ENCODE measurements at regions not wholly inside any gene's neighbourhood (a gene's known extent, or its start where the extent isn't known, plus 50 kb on each side); places are given as distances from the start of the nearest gene placed in this dataset.
"Not testable (repeated sequence)": the region's sequence is repeated elsewhere in the genome, so short reads cannot be mapped to it uniquely, and the experiment has no call there.

- H3K27me3 Mint-ChIP-seq (ENCODE audit: low read depth, poor library complexity) = peaks cover 6% of the 10 kb centered on the region
- H3K9me3 Mint-ChIP-seq = no peaks in the 10 kb centered on the region
- TF ChIP-seq CTCF (IDR thresholded peaks at IDR 0.05) = no peak
- no peak overlapping the region for H3K27ac Mint-ChIP-seq
- no peaks in the 10 kb centered on the region for H3K4me1 Mint-ChIP-seq
- no peak overlapping the region for H3K4me3 Mint-ChIP-seq
- H3K36me3 Mint-ChIP-seq (ENCODE audit: low read depth) = no peaks in the 10 kb centered on the region
- DNase-seq = no peak
Measured at GRCh38 chr6:86775893-86776292, 161.4 kb upstream of the HTR1E start.

- peaks cover 19% of the 10 kb centered on the region for H3K9me3 Mint-ChIP-seq
- no peak for TF ChIP-seq CTCF (IDR thresholded peaks at IDR 0.05)
- no peak for DNase-seq
- no peak overlapping the region for H3K4me3 Mint-ChIP-seq
- H3K27ac Mint-ChIP-seq = no peak overlapping the region
- H3K4me1 Mint-ChIP-seq = no peaks in the 10 kb centered on the region
- H3K27me3 Mint-ChIP-seq (ENCODE audit: low read depth, poor library complexity) = peaks cover 4% of the 10 kb centered on the region
- no peaks in the 10 kb centered on the region for H3K36me3 Mint-ChIP-seq (ENCODE audit: low read depth)
Measured at GRCh38 chr6:86765211-86765610, 172.1 kb upstream of the HTR1E start.

GRCh38 chr6:86759953-86760352 is 177.4 kb upstream of the HTR1E start:
- not testable (repeated sequence) for H3K36me3 Mint-ChIP-seq (ENCODE audit: low read depth); H3K4me1 Mint-ChIP-seq; H3K27me3 Mint-ChIP-seq (ENCODE audit: low read depth, poor library complexity); H3K4me3 Mint-ChIP-seq; H3K27ac Mint-ChIP-seq; DNase-seq
- H3K9me3 Mint-ChIP-seq = peaks cover 23% of the 10 kb centered on the region

- Mint-ChIP-seq H3K9me3 (peaks cover 23% of the 10 kb centered on the region), H3K27ac (no peak overlapping the region), H3K4me1 (no peaks in the 10 kb centered on the region), H3K36me3 (ENCODE audit: low read depth) (no peaks in the 10 kb centered on the region), H3K4me3 (no peak overlapping the region), H3K27me3 (ENCODE audit: low read depth, poor library complexity) (peaks cover 6% of the 10 kb centered on the region)
- DNase-seq = no peak
- no peak for TF ChIP-seq CTCF (IDR thresholded peaks at IDR 0.05)
Measured at GRCh38 chr6:86756640-86757229, 180.6 kb upstream of the HTR1E start.

GRCh38 chr6:86744048-86744447 is 193.3 kb upstream of the HTR1E start:
- no peak overlapping the region for H3K27ac Mint-ChIP-seq
- H3K27me3 Mint-ChIP-seq (ENCODE audit: low read depth, poor library complexity) = no peaks in the 10 kb centered on the region
- DNase-seq = no peak
- H3K9me3 Mint-ChIP-seq = no peaks in the 10 kb centered on the region
- H3K36me3 Mint-ChIP-seq (ENCODE audit: low read depth) = no peaks in the 10 kb centered on the region
- no peak for TF ChIP-seq CTCF (IDR thresholded peaks at IDR 0.05)
- H3K4me1 Mint-ChIP-seq = no peaks in the 10 kb centered on the region
- H3K4me3 Mint-ChIP-seq = no peak overlapping the region

GRCh38 chr6:86738078-86738477 is 199.2 kb upstream of the HTR1E start:
- Mint-ChIP-seq H3K27ac (no peak overlapping the region), H3K4me3 (no peak overlapping the region), H3K4me1 (no peaks in the 10 kb centered on the region), H3K9me3 (peaks cover 14% of the 10 kb centered on the region), H3K27me3 (ENCODE audit: low read depth, poor library complexity) (no peaks in the 10 kb centered on the region), H3K36me3 (ENCODE audit: low read depth) (no peaks in the 10 kb centered on the region)
- TF ChIP-seq CTCF (IDR thresholded peaks at IDR 0.05) = no peak
- no peak for DNase-seq

GRCh38 chr6:86731631-86732030 is 205.7 kb upstream of the HTR1E start:
- peaks cover 35% of the 10 kb centered on the region for H3K9me3 Mint-ChIP-seq
- not testable (repeated sequence) for H3K4me3 Mint-ChIP-seq; H3K4me1 Mint-ChIP-seq; H3K27me3 Mint-ChIP-seq (ENCODE audit: low read depth, poor library complexity); DNase-seq; H3K36me3 Mint-ChIP-seq (ENCODE audit: low read depth); H3K27ac Mint-ChIP-seq

GRCh38 chr6:86730772-86731171 is 206.6 kb upstream of the HTR1E start:
- not testable (repeated sequence) for H3K27ac Mint-ChIP-seq; H3K36me3 Mint-ChIP-seq (ENCODE audit: low read depth); H3K27me3 Mint-ChIP-seq (ENCODE audit: low read depth, poor library complexity); DNase-seq; H3K4me3 Mint-ChIP-seq; H3K4me1 Mint-ChIP-seq
- peaks cover 35% of the 10 kb centered on the region for H3K9me3 Mint-ChIP-seq
